OCI-LY3 (cell line): ENCODE measurements at regions not wholly inside any gene's neighbourhood (a gene's known extent, or its start where the extent isn't known, plus 50 kb on each side); places are given as distances from the start of the nearest gene placed in this dataset.

Experiments
- EZH2phosphoT487 ChIP-seq: fragments of 200-600 bp; shearing (Covaris generic); IDR thresholded peaks from 2 replicates; pipeline ENCODE4 v1.6.1; 2018; ENCODE audit warnings: antibody characterized with exemption, mixed run types, low read depth
- TF ChIP-seq, protein P1 (sequence below): fragments of 200-600, 300-600 bp; sonication (generic); IDR thresholded peaks from 2 replicates; pipeline ENCODE4 v1.5.1; 2014; ENCODE audit warnings: antibody characterized with exemption, low read length, low read depth

DNA sequence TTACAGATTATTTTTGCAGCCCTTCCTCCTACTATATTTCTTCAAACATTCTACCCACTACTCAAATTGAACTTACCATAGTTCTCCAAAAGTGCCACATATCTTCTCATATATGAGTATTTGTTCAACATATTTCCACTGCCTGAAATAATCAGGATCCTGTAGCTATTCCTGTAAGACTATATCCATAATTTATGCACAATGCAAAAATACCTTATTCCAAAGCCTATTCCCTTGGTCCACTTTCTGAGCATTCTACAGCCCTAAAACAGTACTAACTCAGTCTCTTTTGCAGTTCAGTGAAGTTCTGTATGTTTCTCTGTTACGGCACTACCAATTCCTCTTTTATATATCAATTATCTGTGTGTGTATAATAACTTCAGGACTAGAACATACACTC lies 1283.7 kb upstream of the ADGRL2 start:
- TF ChIP-seq, protein P1, sequence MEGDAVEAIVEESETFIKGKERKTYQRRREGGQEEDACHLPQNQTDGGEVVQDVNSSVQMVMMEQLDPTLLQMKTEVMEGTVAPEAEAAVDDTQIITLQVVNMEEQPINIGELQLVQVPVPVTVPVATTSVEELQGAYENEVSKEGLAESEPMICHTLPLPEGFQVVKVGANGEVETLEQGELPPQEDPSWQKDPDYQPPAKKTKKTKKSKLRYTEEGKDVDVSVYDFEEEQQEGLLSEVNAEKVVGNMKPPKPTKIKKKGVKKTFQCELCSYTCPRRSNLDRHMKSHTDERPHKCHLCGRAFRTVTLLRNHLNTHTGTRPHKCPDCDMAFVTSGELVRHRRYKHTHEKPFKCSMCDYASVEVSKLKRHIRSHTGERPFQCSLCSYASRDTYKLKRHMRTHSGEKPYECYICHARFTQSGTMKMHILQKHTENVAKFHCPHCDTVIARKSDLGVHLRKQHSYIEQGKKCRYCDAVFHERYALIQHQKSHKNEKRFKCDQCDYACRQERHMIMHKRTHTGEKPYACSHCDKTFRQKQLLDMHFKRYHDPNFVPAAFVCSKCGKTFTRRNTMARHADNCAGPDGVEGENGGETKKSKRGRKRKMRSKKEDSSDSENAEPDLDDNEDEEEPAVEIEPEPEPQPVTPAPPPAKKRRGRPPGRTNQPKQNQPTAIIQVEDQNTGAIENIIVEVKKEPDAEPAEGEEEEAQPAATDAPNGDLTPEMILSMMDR = no peak
- TF ChIP-seq EZH2phosphoT487 = no peak
